ENCODE measurements at regions not wholly inside any gene's neighbourhood (a gene's known extent, or its start where the extent isn't known, plus 50 kb on each side); places are given as distances from the start of the nearest gene placed in this dataset.

GRCh38 chr3:70120357-70120966 lies 120.9 kb downstream of the SAMMSON start:
- H3K27me3 ChIP-seq (ENCODE audit: insufficient read depth, low read depth, low read length) = no peaks in the 10 kb centered on the region

DNA sequence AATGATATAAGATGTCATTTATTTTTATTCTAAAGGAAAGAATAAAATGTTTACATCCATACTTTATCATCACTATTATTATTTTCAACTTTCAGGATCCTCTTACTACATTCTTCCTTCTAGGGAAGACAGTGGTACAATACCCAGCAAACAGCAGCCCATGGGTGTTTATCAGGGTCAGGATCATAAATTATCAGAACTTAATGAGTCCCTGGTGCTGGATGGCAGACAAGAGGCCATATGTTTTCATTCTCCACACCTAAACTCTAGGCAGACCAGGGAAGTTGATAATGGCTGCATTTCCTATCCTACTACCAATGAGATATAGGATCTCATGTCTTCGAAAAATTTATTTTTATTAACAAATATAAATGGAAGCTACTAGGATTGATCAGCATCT lies 127.7 kb downstream of the SAMMSON start:
- Histone ChIP-seq H3K4me2 (ENCODE audit: low read length) (no peak overlapping the region), H3K27me3 (ENCODE audit: insufficient read depth, low read depth, low read length) (no peaks in the 10 kb centered on the region), H3K27ac (ENCODE audit: low read length) (no peak overlapping the region), H3K79me2 (replicated peaks; ENCODE audit: insufficient read depth, low read length) (no peaks in the 10 kb centered on the region), H3K4me3 (ENCODE audit: low read length) (no peak overlapping the region), H3F3A (ENCODE audit: insufficient read depth, low read length, poor library complexity, severe bottlenecking) (no peaks in the 10 kb centered on the region), H3K9ac (ENCODE audit: low read length) (no peak overlapping the region), H3K9me3 (ENCODE audit: low read length) (no peaks in the 10 kb centered on the region), H3K36me3 (ENCODE audit: insufficient read depth, low read length) (no peaks in the 10 kb centered on the region), H4K20me1 (ENCODE audit: insufficient read depth) (no peaks in the 10 kb centered on the region), H2AFZ (ENCODE audit: low read depth, low read length) (no peak overlapping the region), H3K9me2 (ENCODE audit: insufficient read depth, low read length) (no peaks in the 10 kb centered on the region)
- TF ChIP-seq RAD21 (conservative IDR thresholded peaks at IDR 0.05) (no peak), MXI1 (conservative IDR thresholded peaks at IDR 0.05; ENCODE audit: poor library complexity, severe bottlenecking) (no peak), POLR2AphosphoS5 (IDR thresholded peaks at IDR 0.05) (no peak), EZH2 (IDR thresholded peaks at IDR 0.05; ENCODE audit: borderline replicate concordance, insufficient read depth, low read length, poor library complexity, severe bottlenecking) (no peak), SMC3 (conservative IDR thresholded peaks at IDR 0.05; ENCODE audit: poor library complexity) (no peak), REST (IDR thresholded peaks at IDR 0.05; ENCODE audit: borderline replicate concordance) (no peak), EP300 (conservative IDR thresholded peaks at IDR 0.05; ENCODE audit: poor library complexity, severe bottlenecking) (no peak), TAF1 (IDR thresholded peaks at IDR 0.05; ENCODE audit: low read depth) (no peak)
- TF ChIP-seq, protein P1, sequence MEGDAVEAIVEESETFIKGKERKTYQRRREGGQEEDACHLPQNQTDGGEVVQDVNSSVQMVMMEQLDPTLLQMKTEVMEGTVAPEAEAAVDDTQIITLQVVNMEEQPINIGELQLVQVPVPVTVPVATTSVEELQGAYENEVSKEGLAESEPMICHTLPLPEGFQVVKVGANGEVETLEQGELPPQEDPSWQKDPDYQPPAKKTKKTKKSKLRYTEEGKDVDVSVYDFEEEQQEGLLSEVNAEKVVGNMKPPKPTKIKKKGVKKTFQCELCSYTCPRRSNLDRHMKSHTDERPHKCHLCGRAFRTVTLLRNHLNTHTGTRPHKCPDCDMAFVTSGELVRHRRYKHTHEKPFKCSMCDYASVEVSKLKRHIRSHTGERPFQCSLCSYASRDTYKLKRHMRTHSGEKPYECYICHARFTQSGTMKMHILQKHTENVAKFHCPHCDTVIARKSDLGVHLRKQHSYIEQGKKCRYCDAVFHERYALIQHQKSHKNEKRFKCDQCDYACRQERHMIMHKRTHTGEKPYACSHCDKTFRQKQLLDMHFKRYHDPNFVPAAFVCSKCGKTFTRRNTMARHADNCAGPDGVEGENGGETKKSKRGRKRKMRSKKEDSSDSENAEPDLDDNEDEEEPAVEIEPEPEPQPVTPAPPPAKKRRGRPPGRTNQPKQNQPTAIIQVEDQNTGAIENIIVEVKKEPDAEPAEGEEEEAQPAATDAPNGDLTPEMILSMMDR (IDR thresholded peaks at IDR 0.05; ENCODE audit: poor library complexity, severe bottlenecking) = no peak

More at GRCh38 chr3:70120357-70120966, 120.9 kb downstream of the SAMMSON start:
- H4K20me1 ChIP-seq (ENCODE audit: insufficient read depth) = no peaks in the 10 kb centered on the region
- H3K9me2 ChIP-seq (ENCODE audit: insufficient read depth, low read length) = no peaks in the 10 kb centered on the region
- H3K9me3 ChIP-seq (ENCODE audit: low read length) = no peaks in the 10 kb centered on the region
- no peak overlapping the region for H3K27ac ChIP-seq (ENCODE audit: low read length)
- no peak overlapping the region for H3K4me3 ChIP-seq (ENCODE audit: low read length)
- no peak overlapping the region for H3K4me2 ChIP-seq (ENCODE audit: low read length)
- TF ChIP-seq REST (IDR thresholded peaks at IDR 0.05; ENCODE audit: borderline replicate concordance) = no peak
- TF ChIP-seq, protein P1 (IDR thresholded peaks at IDR 0.05; ENCODE audit: poor library complexity, severe bottlenecking) = peak; percentile 27
- no peaks in the 10 kb centered on the region for H3K79me2 ChIP-seq (replicated peaks; ENCODE audit: insufficient read depth, low read length)
- H2AFZ ChIP-seq (ENCODE audit: low read depth, low read length) = no peak overlapping the region
- H3K9ac ChIP-seq (ENCODE audit: low read length) = no peak overlapping the region
- no peaks in the 10 kb centered on the region for H3F3A ChIP-seq (ENCODE audit: insufficient read depth, low read length, poor library complexity, severe bottlenecking)
- H3K36me3 ChIP-seq (ENCODE audit: insufficient read depth, low read length) = no peaks in the 10 kb centered on the region

All from neural cell (in vitro differentiated cells).